ENCODE measurements at regions not wholly inside any gene's neighbourhood (a gene's known extent, or its start where the extent isn't known, plus 50 kb on each side); places are given as distances from the start of the nearest gene placed in this dataset.
"Not testable (repeated sequence)": the region's sequence is repeated elsewhere in the genome, so short reads cannot be mapped to it uniquely, and the experiment has no call there.

GRCh38 chr5:39671561-39671961 lies 246.8 kb upstream of the DAB2 start:
- DNase-seq, result no peak

GRCh38 chr5:39670955-39671354 lies 246.2 kb upstream of the DAB2 start:
- DNase-seq, result no peak

- DNase-seq, result no peak
Observed at GRCh38 chr5:39670391-39670790, 245.6 kb upstream of the DAB2 start.

- no peak for DNase-seq
Observed at GRCh38 chr5:39668980-39669379, 244.2 kb upstream of the DAB2 start.

GRCh38 chr5:39665328-39665727 lies 240.5 kb upstream of the DAB2 start:
- DNase-seq, result no peak

GRCh38 chr5:39662945-39663344 lies 238.2 kb upstream of the DAB2 start:
- DNase-seq, result no peak

- no peak for DNase-seq
Observed at GRCh38 chr5:39661026-39661779, 236.4 kb upstream of the DAB2 start.

GRCh38 chr5:39660020-39660419 lies 235.2 kb upstream of the DAB2 start:
- DNase-seq, result no peak

GRCh38 chr5:39658866-39659265 lies 234.1 kb upstream of the DAB2 start:
- no peak for DNase-seq

- DNase-seq, result no peak
Observed at GRCh38 chr5:39657943-39658342, 233.2 kb upstream of the DAB2 start.

- DNase-seq, result no peak
Observed at GRCh38 chr5:39656600-39656999, 231.8 kb upstream of the DAB2 start.

GRCh38 chr5:39654715-39655114 lies 229.9 kb upstream of the DAB2 start:
- no peak for DNase-seq

GRCh38 chr5:39652481-39652880 lies 227.7 kb upstream of the DAB2 start:
- not testable (repeated sequence) for DNase-seq

GRCh38 chr5:39652036-39652435 lies 227.3 kb upstream of the DAB2 start:
- DNase-seq, result no peak

GRCh38 chr5:39650008-39650762 lies 225.4 kb upstream of the DAB2 start:
- no peak for DNase-seq

GRCh38 chr5:39648848-39649227 lies 224.1 kb upstream of the DAB2 start:
- DNase-seq, result no peak

GRCh38 chr5:39648085-39648847 lies 223.5 kb upstream of the DAB2 start:
- DNase-seq, result no peak

- no peak for DNase-seq
Observed at GRCh38 chr5:39640552-39640951, 215.8 kb upstream of the DAB2 start.

- no peak for DNase-seq
Observed at GRCh38 chr5:39639618-39640089, 214.9 kb upstream of the DAB2 start.

GRCh38 chr5:39638813-39639212 lies 214.0 kb upstream of the DAB2 start:
- no peak for DNase-seq

GRCh38 chr5:39633057-39633456 lies 208.3 kb upstream of the DAB2 start:
- DNase-seq, result no peak

GRCh38 chr5:39631958-39632357 lies 207.2 kb upstream of the DAB2 start:
- no peak for DNase-seq

GRCh38 chr5:39629946-39630345 lies 205.2 kb upstream of the DAB2 start:
- DNase-seq, result no peak

GRCh38 chr5:39628348-39628747 lies 203.6 kb upstream of the DAB2 start:
- no peak for DNase-seq
